Liver (tissue), 3 donors: ENCODE measurements at regions not wholly inside any gene's neighbourhood (a gene's known extent, or its start where the extent isn't known, plus 50 kb on each side); places are given as distances from the start of the nearest gene placed in this dataset.

Source experiments
- EGR1 ChIP-seq, 2 donors: IDR thresholded peaks; 2 replicates each; pipeline ENCODE4 v1.6.1; 2016 to 2018; ENCODE audit warnings: antibody characterized with exemption in 2 of 2, low read depth in 2 of 2
- GABPA ChIP-seq, 2 donors: IDR thresholded peaks in 1 of 2; conservative IDR thresholded peaks in 1 of 2; 2 replicates each; pipeline ENCODE4 v1.6.1; 2016; ENCODE audit warnings: antibody characterized with exemption in 2 of 2, mild to moderate bottlenecking in 1 of 2, moderate library complexity in 1 of 2
- RXRA ChIP-seq, 2 donors: IDR thresholded peaks; 2 replicates each; pipeline ENCODE4 v1.6.1; 2017 to 2018; ENCODE audit warnings: antibody characterized with exemption in 2 of 2, mild to moderate bottlenecking in 1 of 2
- SP1 ChIP-seq: IDR thresholded peaks from 2 replicates; pipeline ENCODE4 v1.6.1; 2018; ENCODE audit warnings: antibody characterized with exemption, mild to moderate bottlenecking
- TAF1 ChIP-seq: conservative IDR thresholded peaks from 2 replicates; pipeline ENCODE4 v1.6.1; 2016; ENCODE audit warnings: antibody characterized with exemption, mild to moderate bottlenecking
- TF ChIP-seq, protein P1 (sequence below): fragments of 150-350 bp; IDR thresholded peaks from 2 replicates; pipeline ENCODE4 v1.5.1; 2017; ENCODE audit warnings: improper control_type of control experiment, low read depth, low read length; ENCODE audit not compliant: missing input control
- TF ChIP-seq, protein P2 (sequence below): IDR thresholded peaks from 2 replicates; pipeline ENCODE4 v1.6.1; 2016; ENCODE audit warnings: antibody characterized with exemption, mild to moderate bottlenecking
- TF ChIP-seq, protein P3 (sequence below): IDR thresholded peaks from 2 replicates; pipeline ENCODE4 v1.6.1; 2016; ENCODE audit warnings: antibody characterized with exemption
- TF ChIP-seq, protein P4 (sequence below): IDR thresholded peaks from 2 replicates; pipeline ENCODE4 v1.6.1; 2016; ENCODE audit warnings: antibody characterized with exemption
- donor health status: healthy.
- donor health status: healthy.

DNA sequence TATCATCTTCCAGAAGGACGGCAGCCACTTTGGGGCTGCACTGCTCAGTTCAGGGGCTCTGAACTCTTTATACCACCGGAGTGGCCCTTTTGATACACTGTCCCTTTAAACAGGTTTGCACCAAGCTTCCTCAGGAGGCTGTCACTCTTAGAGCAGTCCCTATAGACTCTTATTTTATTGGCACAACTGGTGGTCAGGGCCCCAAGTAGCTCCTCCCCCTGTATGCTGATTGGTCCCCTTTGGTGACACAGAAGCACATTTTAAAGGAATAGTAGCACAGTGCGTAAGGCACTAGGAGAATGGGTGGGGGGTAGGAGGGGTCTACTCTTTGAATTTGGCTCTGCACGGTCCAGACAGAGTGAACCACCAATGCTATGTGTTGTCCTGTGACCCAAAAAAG is 122.6 kb upstream of the MLN start:
- TF ChIP-seq, protein P1, sequence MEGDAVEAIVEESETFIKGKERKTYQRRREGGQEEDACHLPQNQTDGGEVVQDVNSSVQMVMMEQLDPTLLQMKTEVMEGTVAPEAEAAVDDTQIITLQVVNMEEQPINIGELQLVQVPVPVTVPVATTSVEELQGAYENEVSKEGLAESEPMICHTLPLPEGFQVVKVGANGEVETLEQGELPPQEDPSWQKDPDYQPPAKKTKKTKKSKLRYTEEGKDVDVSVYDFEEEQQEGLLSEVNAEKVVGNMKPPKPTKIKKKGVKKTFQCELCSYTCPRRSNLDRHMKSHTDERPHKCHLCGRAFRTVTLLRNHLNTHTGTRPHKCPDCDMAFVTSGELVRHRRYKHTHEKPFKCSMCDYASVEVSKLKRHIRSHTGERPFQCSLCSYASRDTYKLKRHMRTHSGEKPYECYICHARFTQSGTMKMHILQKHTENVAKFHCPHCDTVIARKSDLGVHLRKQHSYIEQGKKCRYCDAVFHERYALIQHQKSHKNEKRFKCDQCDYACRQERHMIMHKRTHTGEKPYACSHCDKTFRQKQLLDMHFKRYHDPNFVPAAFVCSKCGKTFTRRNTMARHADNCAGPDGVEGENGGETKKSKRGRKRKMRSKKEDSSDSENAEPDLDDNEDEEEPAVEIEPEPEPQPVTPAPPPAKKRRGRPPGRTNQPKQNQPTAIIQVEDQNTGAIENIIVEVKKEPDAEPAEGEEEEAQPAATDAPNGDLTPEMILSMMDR, result no peak
- TF ChIP-seq GABPA (IDR thresholded peaks at IDR 0.05 in 1 of 2, conservative IDR thresholded peaks at IDR 0.05 in 1 of 2) (no peak), TAF1 (no peak), SP1 (no peak), RXRA (IDR thresholded peaks at IDR 0.05) (no peak), EGR1 (IDR thresholded peaks at IDR 0.05; ENCODE audit: low read depth in 2 of 2) (no peak)
- TF ChIP-seq, protein P2, sequence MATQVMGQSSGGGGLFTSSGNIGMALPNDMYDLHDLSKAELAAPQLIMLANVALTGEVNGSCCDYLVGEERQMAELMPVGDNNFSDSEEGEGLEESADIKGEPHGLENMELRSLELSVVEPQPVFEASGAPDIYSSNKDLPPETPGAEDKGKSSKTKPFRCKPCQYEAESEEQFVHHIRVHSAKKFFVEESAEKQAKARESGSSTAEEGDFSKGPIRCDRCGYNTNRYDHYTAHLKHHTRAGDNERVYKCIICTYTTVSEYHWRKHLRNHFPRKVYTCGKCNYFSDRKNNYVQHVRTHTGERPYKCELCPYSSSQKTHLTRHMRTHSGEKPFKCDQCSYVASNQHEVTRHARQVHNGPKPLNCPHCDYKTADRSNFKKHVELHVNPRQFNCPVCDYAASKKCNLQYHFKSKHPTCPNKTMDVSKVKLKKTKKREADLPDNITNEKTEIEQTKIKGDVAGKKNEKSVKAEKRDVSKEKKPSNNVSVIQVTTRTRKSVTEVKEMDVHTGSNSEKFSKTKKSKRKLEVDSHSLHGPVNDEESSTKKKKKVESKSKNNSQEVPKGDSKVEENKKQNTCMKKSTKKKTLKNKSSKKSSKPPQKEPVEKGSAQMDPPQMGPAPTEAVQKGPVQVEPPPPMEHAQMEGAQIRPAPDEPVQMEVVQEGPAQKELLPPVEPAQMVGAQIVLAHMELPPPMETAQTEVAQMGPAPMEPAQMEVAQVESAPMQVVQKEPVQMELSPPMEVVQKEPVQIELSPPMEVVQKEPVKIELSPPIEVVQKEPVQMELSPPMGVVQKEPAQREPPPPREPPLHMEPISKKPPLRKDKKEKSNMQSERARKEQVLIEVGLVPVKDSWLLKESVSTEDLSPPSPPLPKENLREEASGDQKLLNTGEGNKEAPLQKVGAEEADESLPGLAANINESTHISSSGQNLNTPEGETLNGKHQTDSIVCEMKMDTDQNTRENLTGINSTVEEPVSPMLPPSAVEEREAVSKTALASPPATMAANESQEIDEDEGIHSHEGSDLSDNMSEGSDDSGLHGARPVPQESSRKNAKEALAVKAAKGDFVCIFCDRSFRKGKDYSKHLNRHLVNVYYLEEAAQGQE, result no peak
- TF ChIP-seq, protein P3, sequence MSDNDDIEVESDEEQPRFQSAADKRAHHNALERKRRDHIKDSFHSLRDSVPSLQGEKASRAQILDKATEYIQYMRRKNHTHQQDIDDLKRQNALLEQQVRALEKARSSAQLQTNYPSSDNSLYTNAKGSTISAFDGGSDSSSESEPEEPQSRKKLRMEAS, result no peak
- TF ChIP-seq, protein P4, sequence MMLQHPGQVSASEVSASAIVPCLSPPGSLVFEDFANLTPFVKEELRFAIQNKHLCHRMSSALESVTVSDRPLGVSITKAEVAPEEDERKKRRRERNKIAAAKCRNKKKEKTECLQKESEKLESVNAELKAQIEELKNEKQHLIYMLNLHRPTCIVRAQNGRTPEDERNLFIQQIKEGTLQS, result no peak
